WERI-Rb-1 (cell line): ENCODE measurements at regions not wholly inside any gene's neighbourhood (a gene's known extent, or its start where the extent isn't known, plus 50 kb on each side); places are given as distances from the start of the nearest gene placed in this dataset.

ENCODE experiments used
- DNase-seq: peaks from one replicate; pipeline ENCODE4 v3.0.0-alpha.2; 2020
- H3K27ac ChIP-seq: fragments of 250-450 bp; sonication (Bioruptor Pico); 2 replicates; pipeline ENCODE4 v1.5.1; 2020; ENCODE audit warnings: mild to moderate bottlenecking, moderate library complexity
- H3K27me3 ChIP-seq: fragments of 250-450 bp; sonication (Bioruptor Pico); 2 replicates; pipeline ENCODE4 v1.5.1; 2021; ENCODE audit warnings: mild to moderate bottlenecking, low read depth, moderate library complexity; ENCODE audit not compliant: insufficient read depth, severe bottlenecking
- H3K36me3 ChIP-seq: fragments of 250-450 bp; sonication (Bioruptor Pico); 2 replicates; pipeline ENCODE4 v1.5.1; 2020; ENCODE audit warnings: mild to moderate bottlenecking, moderate library complexity
- H3K4me3 ChIP-seq: 2 replicates; pipeline ENCODE4 v1.5.1; 2011; ENCODE audit warnings: low read depth, mild to moderate bottlenecking, control low read depth, low read length
- H3K9me3 ChIP-seq: fragments of 250-450 bp; sonication (Bioruptor Pico); 2 replicates; pipeline ENCODE4 v1.5.1; 2021; ENCODE audit warnings: mild to moderate bottlenecking, moderate library complexity; ENCODE audit not compliant: severe bottlenecking
- TF ChIP-seq, protein P1 (sequence below): IDR thresholded peaks from 2 replicates; pipeline ENCODE4 v1.5.1; 2011; ENCODE audit warnings: low read depth, mild to moderate bottlenecking, control low read depth, inconsistent platforms, low read length

GRCh38 chr12:87059231-87059630 lies 803.0 kb upstream of the MGAT4C start:
- TF ChIP-seq, protein P1, sequence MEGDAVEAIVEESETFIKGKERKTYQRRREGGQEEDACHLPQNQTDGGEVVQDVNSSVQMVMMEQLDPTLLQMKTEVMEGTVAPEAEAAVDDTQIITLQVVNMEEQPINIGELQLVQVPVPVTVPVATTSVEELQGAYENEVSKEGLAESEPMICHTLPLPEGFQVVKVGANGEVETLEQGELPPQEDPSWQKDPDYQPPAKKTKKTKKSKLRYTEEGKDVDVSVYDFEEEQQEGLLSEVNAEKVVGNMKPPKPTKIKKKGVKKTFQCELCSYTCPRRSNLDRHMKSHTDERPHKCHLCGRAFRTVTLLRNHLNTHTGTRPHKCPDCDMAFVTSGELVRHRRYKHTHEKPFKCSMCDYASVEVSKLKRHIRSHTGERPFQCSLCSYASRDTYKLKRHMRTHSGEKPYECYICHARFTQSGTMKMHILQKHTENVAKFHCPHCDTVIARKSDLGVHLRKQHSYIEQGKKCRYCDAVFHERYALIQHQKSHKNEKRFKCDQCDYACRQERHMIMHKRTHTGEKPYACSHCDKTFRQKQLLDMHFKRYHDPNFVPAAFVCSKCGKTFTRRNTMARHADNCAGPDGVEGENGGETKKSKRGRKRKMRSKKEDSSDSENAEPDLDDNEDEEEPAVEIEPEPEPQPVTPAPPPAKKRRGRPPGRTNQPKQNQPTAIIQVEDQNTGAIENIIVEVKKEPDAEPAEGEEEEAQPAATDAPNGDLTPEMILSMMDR: no peak
- Histone ChIP-seq H3K9me3 (no peaks in the 10 kb centered on the region), H3K36me3 (no peaks in the 10 kb centered on the region), H3K27me3 (no peaks in the 10 kb centered on the region), H3K27ac (no peak overlapping the region), H3K4me3 (no peak overlapping the region)
- DNase-seq: no peak

- Histone ChIP-seq H3K9me3 (no peaks in the 10 kb centered on the region), H3K4me3 (no peak overlapping the region), H3K27me3 (no peaks in the 10 kb centered on the region), H3K27ac (no peak overlapping the region), H3K36me3 (no peaks in the 10 kb centered on the region)
- TF ChIP-seq, protein P1: no peak
- DNase-seq: no peak
These were observed 798.0 kb upstream of the MGAT4C start for GRCh38 chr12:87054226-87054625.

- no peak overlapping the region for H3K4me3 ChIP-seq
- TF ChIP-seq, protein P1: no peak
- H3K27me3 ChIP-seq: no peaks in the 10 kb centered on the region
- H3K9me3 ChIP-seq: no peaks in the 10 kb centered on the region
- no peak for DNase-seq
- H3K27ac ChIP-seq: no peak overlapping the region
- no peaks in the 10 kb centered on the region for H3K36me3 ChIP-seq
These were observed 795.4 kb upstream of the MGAT4C start for GRCh38 chr12:87051621-87052020.

DNA sequence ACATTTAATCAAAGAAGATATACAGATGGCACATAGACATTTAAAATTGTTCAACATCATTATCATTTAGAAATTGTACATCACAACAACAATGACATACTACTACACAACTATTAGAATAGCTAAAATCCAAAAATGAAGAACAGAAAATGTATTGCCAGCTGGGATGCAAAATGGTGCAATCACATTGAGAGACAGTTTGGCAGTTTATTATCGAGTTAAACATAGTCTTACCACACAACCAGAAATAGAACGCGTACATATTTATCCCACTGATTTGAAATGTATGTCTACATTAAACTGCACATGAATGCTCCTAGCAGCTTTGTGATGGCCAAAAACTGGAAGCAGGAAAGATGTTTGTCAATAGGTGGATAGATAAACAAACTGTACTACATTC lies 791.5 kb upstream of the MGAT4C start:
- no peaks in the 10 kb centered on the region for H3K36me3 ChIP-seq
- H3K27ac ChIP-seq: no peak overlapping the region
- DNase-seq: no peak
- TF ChIP-seq, protein P1: no peak
- no peaks in the 10 kb centered on the region for H3K27me3 ChIP-seq
- no peak overlapping the region for H3K4me3 ChIP-seq
- H3K9me3 ChIP-seq: no peaks in the 10 kb centered on the region

GRCh38 chr12:87039536-87039935 lies 783.3 kb upstream of the MGAT4C start:
- Histone ChIP-seq H3K9me3 (no peaks in the 10 kb centered on the region), H3K36me3 (no peaks in the 10 kb centered on the region)
- TF ChIP-seq, protein P1: no peak

GRCh38 chr12:87038098-87038497 lies 781.9 kb upstream of the MGAT4C start:
- TF ChIP-seq, protein P1: no peak
- DNase-seq: no peak

More at GRCh38 chr12:87039536-87039935, 783.3 kb upstream of the MGAT4C start:
- H3K4me3 ChIP-seq: no peak overlapping the region
- no peak overlapping the region for H3K27ac ChIP-seq
- no peaks in the 10 kb centered on the region for H3K27me3 ChIP-seq
- no peak for DNase-seq

More at GRCh38 chr12:87038098-87038497, 781.9 kb upstream of the MGAT4C start:
- Histone ChIP-seq H3K27ac (no peak overlapping the region), H3K27me3 (no peaks in the 10 kb centered on the region), H3K9me3 (no peaks in the 10 kb centered on the region), H3K36me3 (no peaks in the 10 kb centered on the region), H3K4me3 (no peak overlapping the region)
